CD4-positive, alpha-beta T cell treated with Interleukin-15 for 1 hour (primary cell): ENCODE measurements at regions not wholly inside any gene's neighbourhood (a gene's known extent, or its start where the extent isn't known, plus 50 kb on each side); places are given as distances from the start of the nearest gene placed in this dataset.
"Not testable (repeated sequence)": the region's sequence is repeated elsewhere in the genome, so short reads cannot be mapped to it uniquely, and the experiment has no call there.

ENCODE experiments used
- DNase-seq: peaks from one replicate; pipeline ENCODE4 v3.0.0-alpha.2; 2020

- DNase-seq = no peak
These were observed 192.3 kb upstream of the CXorf66 start for GRCh38 chrX:140157611-140158010.

GRCh38 chrX:140157143-140157542 lies 191.8 kb upstream of the CXorf66 start:
- no peak for DNase-seq

DNA sequence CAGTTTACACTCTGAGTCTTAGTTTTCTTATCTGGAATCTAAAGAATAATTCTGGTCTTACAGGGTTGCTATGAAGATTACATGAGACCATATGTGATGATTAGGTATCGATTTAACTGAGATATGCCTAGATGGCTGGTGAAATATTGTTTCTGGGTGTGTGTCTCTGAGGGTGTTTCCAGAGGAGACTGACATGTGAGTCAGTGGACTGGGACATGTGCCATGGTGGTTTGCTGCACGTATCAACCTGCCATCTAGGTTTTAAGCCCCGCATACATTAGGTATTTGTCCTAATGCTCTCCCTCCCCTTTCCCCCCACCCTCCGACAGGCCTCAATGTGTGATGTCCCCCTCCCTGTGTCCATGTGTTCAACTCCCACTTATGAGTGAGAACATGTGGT lies 186.0 kb upstream of the CXorf66 start:
- DNase-seq = no peak

DNA sequence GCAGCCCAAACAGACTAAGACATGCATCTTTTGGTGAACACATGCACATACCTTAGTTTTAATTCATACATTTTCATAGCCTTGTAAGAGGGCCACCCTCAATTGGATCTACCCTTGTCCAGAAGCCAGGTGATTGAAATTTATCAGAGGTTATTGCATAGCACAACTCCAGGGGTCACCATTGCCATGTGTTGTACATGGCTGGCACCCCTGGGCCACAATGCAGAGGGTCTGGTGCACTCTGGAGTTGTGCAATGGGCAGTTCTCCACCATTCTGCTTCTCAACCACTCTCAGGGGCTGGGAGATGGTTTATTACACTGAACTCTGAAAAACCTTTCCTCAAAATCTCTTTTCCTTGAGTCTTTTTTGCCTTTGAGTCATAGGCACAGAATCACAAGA lies 184.4 kb upstream of the CXorf66 start:
- no peak for DNase-seq

GRCh38 chrX:140141444-140142029 lies 176.2 kb upstream of the CXorf66 start:
- no peak for DNase-seq

- not testable (repeated sequence) for DNase-seq
These were observed 173.2 kb upstream of the CXorf66 start for GRCh38 chrX:140138492-140138891.

GRCh38 chrX:140138065-140138464 lies 172.7 kb upstream of the CXorf66 start:
- not testable (repeated sequence) for DNase-seq

GRCh38 chrX:140132937-140133336 lies 167.6 kb upstream of the CXorf66 start:
- no peak for DNase-seq

- DNase-seq = no peak
These were observed 158.1 kb upstream of the CXorf66 start for GRCh38 chrX:140123446-140123845.

- DNase-seq = not testable (repeated sequence)
These were observed 148.7 kb upstream of the CXorf66 start for GRCh38 chrX:140114059-140114458.

DNA sequence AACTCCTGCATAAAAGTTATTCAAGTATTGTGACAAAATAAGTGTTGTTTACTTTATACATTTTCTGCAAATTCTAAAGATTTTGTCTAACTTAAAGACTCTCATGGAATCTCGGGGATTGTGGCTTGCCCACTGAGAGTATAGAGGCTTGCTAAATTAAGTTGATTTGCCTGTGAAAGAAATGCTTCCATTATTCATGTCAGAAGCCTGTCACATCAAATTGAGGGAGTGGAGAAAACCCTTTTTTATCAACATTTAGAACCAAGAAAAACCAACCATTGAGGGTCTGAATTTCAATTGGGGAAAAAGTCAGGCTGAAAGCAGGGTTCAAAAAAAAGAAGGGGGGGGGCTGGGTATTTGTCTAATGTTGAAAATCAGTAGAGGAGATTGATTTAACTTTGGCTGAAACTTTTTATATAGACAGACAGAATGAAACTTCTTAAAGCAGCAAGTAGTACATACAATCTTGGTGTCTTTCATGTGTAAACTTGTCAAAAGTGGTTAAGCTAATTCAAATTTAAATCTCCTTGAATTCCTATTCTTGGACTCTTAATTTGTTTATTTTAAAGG lies 144.8 kb upstream of the CXorf66 start:
- no peak for DNase-seq

GRCh38 chrX:140104760-140105159 lies 139.4 kb upstream of the CXorf66 start:
- no peak for DNase-seq

DNA sequence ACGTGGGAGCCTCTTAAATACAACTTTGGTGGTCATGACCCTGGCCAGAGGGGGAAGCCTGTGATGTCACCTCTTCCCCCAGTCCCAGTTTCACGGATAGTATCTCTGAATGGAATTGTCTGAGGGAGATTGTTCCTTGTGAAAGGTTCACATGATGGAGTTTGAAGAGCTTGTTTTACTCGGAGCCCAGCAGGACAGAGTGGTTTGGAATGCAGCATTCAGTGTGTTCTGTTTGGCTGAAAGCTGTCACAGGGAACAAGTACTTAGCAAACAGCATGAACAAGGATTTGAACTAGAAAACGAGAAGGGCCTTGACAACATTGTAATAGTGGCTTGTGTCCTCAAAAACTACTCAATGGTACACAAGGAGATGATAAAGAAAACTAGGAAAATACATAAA lies 133.9 kb upstream of the CXorf66 start:
- no peak for DNase-seq

- DNase-seq = no peak
These were observed 126.8 kb upstream of the CXorf66 start for GRCh38 chrX:140092121-140092520.

- peak; percentile 18 for DNase-seq
These were observed 126.0 kb upstream of the CXorf66 start for GRCh38 chrX:140091125-140091886.

- no peak for DNase-seq
These were observed 125.4 kb upstream of the CXorf66 start for GRCh38 chrX:140090800-140091124.

GRCh38 chrX:140088438-140088837 lies 123.1 kb upstream of the CXorf66 start:
- no peak for DNase-seq

DNA sequence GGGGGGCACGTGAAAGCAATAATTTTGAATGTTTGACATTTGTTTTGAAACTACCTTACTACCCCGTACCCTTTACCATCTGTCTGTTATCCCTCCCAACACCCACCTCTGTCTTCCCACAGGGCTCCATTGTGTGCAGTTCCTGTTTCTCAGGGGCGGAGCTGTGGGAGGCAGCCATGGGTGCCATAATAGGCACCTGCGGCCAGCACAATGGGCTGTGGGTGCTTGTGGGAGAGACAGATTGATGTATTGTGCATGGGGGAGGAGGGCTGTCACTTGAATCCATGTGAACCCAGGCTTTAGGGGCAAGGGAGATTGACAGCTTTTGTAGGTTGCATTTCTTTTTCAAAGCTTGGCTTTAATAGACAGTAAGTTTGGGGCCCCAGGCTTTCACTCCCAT lies 122.6 kb upstream of the CXorf66 start:
- no peak for DNase-seq

DNA sequence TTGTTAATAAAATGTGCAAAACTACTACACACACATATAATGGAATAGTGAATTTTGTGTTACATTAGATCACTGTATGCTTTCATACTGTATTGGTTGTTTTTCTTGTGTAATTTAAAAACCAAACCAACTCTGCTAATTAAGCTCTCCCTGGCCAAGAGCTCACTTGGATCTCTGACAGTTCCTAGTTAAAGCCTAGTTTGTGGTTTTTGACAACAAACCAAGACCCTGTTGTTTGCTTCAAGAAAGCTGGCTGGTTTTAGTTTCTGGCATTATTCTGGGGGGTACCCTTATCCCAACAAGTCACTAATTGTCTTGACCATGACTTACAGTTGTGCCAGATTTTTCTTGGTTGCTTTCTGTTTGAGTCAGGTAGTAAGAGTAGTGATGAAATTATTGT lies 121.4 kb upstream of the CXorf66 start:
- no peak for DNase-seq

DNA sequence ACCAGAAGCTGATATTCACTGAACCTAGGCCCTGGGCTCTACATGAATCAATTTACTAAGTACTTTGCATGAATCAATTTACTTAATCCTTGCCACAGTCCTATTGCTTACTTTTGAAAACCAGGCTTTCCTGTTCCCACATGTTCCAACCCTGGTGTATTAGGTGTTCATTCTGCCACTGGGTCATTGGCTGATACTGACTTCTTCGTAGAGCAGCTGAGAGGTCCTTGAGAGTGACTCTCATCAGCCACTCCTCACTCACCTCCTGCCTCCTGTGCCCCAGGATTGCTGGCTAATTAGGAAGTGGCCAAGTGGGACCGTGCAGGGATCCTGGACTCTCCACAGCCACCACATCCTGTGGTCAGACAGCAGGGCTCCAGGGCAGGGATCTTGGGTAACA lies 109.5 kb upstream of the CXorf66 start:
- not testable (repeated sequence) for DNase-seq

DNA sequence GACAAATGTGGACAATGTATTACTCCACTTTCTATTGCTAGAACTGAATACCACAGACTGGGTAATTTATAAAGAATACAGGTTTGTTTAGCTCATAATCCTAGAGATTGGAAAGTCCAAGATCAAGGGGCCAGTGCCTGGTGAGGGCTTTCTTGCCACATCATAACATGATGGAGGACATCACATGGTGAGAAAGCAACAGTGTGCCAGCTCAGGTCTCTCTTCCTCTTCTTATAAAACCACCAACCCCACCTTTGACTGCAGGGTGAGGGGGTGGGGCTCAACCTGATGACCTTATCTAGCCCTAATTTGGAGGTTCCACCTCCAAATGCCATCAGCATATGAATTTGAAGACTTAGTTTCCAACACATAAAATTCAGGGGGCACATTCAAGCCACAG lies 105.7 kb upstream of the CXorf66 start:
- no peak for DNase-seq

DNA sequence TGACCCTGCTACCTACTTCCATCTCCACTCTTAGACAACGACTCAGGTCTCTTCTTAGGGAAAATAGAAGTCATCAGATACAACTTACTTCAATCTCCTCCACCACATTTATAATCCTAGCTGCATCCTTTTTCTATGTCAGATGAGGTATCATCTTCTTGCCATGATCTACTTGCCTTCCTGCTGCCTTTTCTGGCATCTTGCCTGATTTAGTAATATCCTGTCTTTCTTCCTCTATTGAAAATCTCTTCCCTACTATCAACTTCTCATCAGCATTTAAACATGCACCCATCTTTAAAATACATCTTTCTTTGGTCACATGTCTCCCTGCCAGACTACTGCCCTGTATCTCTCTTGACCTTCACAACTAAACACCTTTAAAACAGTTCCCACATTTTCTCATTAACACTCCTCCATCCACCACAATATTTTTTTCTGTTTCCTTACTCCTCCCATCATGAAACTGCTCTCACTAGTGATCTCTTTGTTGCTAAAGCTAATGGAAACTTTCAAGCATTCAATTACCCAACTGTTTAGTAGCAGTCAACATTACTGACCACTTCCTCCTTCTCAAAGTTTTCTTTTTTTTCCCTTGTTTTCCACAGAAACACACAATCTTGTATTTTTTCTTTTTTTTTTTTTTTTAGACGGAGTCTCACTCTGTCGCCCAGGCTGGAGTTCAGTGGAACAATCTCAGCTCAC lies 100.8 kb upstream of the CXorf66 start:
- DNase-seq = no peak

DNA sequence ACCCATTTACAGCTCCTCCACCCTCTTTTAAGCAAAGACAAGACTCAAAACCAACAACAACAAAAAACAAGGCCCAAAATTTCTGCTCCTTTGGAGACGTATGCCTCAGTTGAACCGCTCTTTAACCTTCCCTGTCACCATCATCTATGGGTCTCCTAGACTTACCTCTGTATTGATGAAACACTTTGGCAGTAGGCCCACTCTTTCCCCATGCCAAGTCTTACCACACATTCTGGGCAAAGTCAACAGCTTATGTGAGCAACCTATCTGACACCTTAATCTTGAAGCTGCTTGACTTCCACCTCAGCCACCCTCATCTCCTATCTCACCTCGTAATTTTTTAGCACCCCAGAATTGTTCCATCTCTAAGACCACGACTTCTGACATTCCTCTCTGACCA lies 99.7 kb upstream of the CXorf66 start:
- no peak for DNase-seq

- DNase-seq = peak; percentile 50
These were observed 91.7 kb upstream of the CXorf66 start for GRCh38 chrX:140057001-140057411.
